ENCODE measurements at regions not wholly inside any gene's neighbourhood (a gene's known extent, or its start where the extent isn't known, plus 50 kb on each side); places are given as distances from the start of the nearest gene placed in this dataset.

DNA sequence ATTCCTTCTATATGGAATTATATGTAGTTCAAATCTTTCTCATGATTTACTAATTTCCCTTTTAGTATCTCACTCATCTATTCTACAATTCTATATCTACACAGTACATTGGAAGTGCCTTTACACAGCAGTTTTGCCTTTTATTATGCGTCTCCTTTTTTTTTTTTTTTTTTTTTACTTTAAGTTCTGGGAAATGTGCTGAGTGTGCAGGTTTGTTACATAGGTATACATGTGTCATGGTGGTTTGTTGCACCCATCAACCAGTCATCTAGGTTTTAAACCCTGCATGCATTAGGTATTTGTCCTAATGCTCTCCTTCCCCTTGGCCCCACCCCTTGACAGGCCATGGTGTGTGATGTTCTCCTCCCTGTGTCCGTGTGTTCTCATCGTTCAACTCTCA is 1150.1 kb upstream of the PRR20A start:
- TF ChIP-seq ZNF8 (CRISPR knock-in tag; IDR thresholded peaks at IDR 0.05) (no peak), RARB (CRISPR knock-in tag; IDR thresholded peaks at IDR 0.05) (no peak), ZFP30 (CRISPR knock-in tag; IDR thresholded peaks at IDR 0.05) (no peak), ARNTL (CRISPR knock-in tag; IDR thresholded peaks at IDR 0.05; ENCODE audit: borderline replicate concordance, low read depth) (no peak), ISL1 (CRISPR knock-in tag; IDR thresholded peaks at IDR 0.05) (no peak), ZNF565 (CRISPR knock-in tag; conservative IDR thresholded peaks at IDR 0.05; ENCODE audit: low read depth) (no peak), TOX (CRISPR knock-in tag; IDR thresholded peaks at IDR 0.05; ENCODE audit: borderline replicate concordance) (no peak), ZC3H10 (CRISPR knock-in tag; IDR thresholded peaks at IDR 0.05) (no peak), BACH2 (CRISPR knock-in tag; IDR thresholded peaks at IDR 0.05; ENCODE audit: borderline replicate concordance) (no peak), PPARA (CRISPR knock-in tag; IDR thresholded peaks at IDR 0.05; ENCODE audit: borderline replicate concordance) (no peak), ZFP3 (CRISPR knock-in tag; IDR thresholded peaks at IDR 0.05) (no peak), CREB5 (CRISPR knock-in tag; IDR thresholded peaks at IDR 0.05; ENCODE audit: low read depth) (no peak)
- TF ChIP-seq, protein P1, sequence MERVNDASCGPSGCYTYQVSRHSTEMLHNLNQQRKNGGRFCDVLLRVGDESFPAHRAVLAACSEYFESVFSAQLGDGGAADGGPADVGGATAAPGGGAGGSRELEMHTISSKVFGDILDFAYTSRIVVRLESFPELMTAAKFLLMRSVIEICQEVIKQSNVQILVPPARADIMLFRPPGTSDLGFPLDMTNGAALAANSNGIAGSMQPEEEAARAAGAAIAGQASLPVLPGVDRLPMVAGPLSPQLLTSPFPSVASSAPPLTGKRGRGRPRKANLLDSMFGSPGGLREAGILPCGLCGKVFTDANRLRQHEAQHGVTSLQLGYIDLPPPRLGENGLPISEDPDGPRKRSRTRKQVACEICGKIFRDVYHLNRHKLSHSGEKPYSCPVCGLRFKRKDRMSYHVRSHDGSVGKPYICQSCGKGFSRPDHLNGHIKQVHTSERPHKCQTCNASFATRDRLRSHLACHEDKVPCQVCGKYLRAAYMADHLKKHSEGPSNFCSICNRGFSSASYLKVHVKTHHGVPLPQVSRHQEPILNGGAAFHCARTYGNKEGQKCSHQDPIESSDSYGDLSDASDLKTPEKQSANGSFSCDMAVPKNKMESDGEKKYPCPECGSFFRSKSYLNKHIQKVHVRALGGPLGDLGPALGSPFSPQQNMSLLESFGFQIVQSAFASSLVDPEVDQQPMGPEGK (CRISPR knock-in tag; IDR thresholded peaks at IDR 0.05; ENCODE audit: borderline replicate concordance) = no peak
